HG02884 (cell line): ENCODE measurements at regions not wholly inside any gene's neighbourhood (a gene's known extent, or its start where the extent isn't known, plus 50 kb on each side); places are given as distances from the start of the nearest gene placed in this dataset.

ENCODE experiments used
- ATAC-seq: cut with Tn5 transposase; IDR thresholded peaks from one replicate; pipeline ENCODE4 v1.9.1; 2021; ENCODE audit warnings: mild to moderate bottlenecking, moderate library complexity; ENCODE audit not compliant: unreplicated experiment

DNA sequence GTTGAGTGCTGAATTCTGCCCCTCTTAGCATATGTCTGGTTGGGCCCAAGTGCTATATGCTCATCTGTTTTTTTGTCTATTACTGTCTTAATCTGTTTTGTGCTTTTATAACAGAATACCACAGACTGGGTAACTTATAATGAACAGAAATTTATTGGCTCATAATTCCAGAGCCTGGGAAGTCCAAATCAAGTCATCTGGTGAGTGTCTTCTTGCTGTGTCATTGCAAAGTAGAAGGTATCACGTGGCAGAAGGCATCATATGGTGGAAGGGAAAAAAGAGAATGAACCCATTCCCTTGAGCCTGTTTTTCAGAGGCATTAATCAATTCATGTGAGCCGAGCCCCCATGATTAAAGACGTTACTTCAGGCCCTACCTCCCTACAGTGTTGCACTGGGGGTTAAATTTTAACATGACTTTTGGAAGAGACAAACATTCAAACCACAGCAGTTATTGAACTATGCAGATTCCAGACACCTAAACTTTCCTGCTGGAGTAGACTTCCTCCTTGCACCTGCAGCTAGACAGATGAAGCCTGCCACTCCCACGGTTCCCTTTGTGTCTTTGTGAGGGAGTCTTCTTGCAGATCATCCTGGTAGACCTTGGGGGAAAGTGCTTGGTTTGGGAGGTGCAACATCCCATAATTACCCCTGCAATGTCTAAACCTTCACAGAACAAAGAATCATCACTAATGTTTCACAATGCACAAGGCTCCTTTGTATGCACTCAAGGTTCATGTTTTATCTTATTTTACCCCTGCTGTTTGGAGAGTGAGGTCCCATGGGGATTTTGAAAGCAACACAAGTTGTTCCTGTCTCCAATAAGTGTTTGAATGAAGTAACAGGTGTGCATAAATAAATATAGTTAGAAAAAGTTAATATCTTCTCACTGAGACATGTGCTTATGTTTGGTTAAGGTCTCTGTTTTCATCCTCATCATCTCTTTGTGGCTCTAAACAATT lies 64.7 kb upstream of the XCR1 start:
- no peak for ATAC-seq

DNA sequence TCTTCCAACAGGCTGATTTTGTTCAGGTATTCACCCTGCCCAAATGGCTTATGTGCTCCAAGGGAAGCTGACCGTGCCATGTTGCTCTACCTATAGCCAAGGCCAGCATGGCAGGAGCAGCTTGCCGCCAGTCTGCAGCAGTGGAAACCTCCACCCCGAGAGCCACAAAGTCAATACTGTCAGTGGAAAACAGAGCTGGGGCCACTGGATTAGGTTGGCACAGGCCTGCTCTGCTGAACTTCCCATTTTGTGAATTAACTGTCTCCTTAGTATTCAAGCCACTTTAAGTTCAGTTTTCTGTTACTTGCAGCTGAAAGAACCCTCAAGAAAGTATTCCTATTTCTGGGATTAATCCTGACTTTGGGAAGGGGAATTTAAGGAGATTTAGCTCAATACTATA lies 63.8 kb upstream of the XCR1 start:
- no peak for ATAC-seq

DNA sequence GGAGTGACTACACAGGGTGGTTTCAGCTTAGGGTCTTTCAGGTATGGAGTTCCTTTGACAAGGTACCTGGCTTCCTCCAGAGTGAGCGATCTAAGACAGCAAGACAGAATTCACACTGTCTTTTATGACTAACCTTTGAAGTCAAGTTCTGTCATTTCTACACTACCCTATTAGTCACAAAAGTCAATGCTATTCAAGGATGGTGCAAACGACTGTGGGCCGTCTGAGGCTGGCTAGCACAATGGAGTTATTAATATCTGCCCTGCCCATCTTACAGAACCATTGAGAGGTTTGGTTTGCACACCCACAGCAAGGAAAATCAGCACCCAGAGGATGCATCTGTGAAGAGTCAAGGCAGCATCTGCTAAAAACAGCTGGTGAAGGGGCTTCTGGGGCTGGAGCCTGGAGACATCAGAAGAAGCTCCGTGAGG lies 62.9 kb upstream of the XCR1 start:
- ATAC-seq = no peak

DNA sequence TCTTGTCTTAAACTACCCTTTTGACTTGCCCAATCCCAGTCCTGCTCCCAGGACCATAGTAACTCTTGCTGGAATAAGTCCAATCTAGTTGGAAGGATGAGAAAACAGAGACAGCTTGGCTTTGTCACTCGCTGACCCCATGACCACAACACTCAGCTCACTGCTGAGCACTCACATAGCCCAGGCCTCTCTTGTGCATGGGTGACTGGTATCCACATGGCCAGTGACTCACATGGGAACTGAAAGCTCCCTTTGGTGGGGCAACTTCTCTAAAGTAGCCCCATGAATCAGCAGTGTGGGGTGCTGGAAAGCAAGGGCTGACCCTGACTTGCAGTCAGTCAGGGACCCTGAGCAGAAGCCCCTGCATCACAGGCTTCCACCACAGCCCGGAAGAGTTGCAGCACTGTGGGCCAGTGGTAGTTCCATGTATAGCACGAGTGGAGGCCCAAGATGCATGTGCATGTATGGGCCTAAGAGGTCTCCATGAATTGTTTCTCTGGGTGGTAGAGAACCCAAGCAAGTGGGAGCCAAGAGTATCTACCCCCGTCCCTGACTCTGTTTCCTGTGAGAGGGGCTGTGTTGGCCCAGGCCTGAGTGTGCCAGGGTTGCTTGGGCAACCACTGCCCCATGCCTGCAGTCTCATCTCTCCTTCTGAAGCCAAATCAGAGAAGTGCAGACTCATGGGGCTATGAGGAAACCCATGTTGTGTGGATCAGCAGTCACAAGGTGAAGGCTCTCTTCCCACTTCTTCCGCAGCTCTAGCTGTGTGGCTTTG lies 62.1 kb upstream of the XCR1 start:
- ATAC-seq = peak; percentile 42

DNA sequence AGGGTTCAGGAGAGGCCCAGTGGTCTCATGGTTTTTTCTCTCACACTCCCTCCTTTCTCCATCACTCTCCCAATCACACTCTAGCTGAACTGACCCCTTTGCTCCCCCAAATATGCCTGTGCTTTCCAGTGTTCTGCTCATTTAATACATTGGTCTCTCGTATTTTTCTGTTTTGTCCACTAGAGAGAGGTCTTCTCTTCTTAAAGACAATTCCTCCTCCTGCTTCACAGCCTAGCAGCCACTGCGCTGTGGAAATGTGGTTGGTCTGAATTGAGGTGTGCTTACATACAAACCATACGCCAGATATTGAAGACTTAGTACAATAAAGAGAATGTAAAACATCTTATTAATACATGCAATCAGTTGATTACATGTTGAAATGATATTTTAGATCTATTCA lies 60.6 kb upstream of the XCR1 start:
- no peak for ATAC-seq

DNA sequence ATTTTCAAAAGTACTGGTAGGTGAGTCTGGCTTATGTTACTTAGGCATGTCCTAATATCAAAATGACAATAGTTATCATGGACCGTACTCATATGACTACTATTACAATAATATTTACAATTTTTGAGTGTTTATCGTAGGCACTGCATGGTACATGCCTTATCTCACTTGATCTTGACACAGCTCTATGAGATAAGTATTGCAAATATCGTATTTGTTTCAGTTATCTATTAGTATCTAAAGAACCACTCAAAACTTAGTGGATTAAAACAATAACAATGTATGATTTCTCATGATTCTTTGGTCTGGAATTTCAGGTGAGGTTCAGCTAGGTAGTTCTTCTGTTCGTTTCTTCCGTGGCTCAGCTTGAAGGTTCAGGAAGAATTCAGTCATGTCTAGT lies 59.7 kb upstream of the XCR1 start:
- no peak for ATAC-seq

DNA sequence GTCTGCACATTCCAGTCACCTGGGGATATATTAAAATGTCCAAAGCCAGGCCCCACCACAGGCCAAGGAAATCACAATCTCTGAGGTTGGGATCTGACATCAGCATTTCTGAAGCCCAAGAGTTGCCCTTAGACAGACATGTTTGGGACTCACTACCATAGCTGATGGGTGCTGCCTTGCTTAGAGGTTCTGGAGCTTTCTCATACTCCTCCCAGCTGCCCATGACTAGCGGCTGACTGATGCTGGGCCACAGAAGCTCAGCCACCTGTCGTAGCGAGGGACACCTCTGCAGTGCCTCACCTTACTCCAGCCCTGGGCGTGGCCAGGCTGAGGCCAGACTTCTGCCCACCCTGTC lies 58.8 kb upstream of the XCR1 start:
- ATAC-seq = no peak

DNA sequence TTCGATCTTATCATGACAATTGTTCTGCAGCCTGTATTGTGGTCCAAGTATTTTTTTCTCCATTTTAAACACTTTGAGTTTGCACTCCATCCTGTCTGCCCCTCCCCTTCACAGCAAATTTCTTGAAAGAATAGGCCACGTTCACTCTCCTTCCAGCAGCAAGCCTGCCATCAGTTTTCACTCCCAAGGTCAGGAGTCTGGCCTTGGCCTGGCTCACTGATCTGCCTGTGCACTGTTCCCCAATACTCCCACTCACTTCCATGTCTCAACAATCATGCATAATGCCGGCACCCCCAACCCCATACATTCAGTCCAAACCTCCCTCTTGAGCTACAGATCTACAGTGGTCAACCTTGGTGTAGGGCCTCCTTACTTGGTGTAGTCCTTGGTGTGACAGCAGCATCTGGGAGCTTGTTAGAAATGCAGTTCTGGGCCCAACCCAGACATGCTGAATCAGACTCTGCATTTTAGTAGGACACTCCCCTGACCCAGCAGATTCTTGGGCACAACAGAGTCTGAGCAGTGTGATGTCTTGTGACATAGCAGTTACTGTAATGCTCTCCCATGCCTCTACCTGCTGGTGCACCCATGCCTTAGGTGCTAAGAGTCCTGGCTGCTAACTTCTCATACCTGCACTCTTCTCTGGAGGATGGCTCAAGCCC lies 58.3 kb upstream of the XCR1 start:
- ATAC-seq = no peak

DNA sequence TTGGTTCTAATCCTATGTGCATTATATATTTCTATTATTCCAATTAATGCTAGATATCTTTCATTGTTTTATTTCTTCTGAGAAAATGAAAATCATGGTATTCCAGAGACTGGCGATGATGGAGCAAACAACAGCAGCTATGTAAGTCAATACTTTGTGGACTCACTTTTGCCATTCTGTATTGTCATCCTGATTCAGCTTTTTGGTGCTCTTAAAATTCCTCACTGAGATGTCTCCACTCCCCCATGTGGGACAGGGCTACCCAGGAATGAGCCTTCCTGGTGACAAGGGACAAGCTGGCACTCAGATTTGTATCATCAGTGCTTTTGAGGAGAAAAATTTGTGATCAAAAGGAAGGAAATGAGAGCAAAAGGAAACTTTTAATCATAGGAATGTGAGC lies 56.7 kb upstream of the XCR1 start:
- ATAC-seq = no peak

DNA sequence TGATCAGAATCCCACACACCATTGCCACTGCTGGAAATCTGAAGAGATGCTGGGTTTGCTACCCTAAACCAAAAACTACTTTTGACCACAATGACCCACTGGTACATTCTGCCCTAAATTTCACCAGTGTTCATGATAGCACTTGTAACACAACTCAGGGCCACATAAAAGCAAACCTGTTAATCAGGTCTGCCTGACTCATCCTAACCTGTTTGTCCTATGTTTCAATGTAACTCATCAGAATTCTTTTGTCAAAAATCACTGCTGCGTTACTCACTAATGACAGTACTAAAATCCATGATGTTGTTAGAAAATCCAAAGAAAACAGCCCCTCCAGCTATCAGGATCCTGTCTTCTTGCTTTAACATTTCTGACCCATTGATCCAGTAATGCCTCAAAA lies 55.6 kb upstream of the XCR1 start:
- ATAC-seq = no peak

DNA sequence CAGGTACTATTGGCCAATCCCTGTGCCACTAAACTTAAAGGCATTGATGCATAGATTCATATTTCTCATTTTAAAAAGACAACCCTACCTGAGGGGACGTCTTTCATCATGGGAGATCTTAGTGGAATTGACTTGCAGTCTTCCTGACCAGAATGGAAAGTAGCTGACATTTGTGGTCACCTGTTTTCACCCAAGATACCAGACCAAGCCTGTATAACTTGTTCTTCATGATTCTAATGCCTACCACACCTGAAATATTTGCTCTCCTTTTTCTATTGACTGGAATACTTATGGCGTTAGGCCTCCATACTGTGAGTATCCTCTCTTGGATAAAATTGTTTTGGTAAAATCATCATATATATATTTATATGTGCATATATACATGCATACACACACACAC lies 54.7 kb upstream of the XCR1 start:
- no peak for ATAC-seq

DNA sequence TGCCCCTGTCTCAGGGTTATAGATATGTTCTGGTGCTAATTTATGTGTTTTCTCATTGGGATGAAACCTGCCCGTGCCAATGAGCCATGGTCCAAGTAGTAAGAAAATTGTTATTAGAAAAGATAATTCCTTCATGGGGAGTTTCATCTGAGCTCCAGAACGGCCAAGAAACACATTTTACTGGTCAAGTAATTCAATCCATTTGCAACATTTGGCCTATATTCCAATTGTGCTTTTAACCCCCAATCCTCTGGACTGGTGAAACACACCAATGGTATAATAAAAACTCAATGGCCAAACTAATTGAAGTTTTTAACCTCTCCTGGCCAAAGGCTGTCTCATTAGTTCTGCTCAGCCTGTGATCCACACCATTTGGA lies 53.7 kb upstream of the XCR1 start:
- ATAC-seq = no peak

DNA sequence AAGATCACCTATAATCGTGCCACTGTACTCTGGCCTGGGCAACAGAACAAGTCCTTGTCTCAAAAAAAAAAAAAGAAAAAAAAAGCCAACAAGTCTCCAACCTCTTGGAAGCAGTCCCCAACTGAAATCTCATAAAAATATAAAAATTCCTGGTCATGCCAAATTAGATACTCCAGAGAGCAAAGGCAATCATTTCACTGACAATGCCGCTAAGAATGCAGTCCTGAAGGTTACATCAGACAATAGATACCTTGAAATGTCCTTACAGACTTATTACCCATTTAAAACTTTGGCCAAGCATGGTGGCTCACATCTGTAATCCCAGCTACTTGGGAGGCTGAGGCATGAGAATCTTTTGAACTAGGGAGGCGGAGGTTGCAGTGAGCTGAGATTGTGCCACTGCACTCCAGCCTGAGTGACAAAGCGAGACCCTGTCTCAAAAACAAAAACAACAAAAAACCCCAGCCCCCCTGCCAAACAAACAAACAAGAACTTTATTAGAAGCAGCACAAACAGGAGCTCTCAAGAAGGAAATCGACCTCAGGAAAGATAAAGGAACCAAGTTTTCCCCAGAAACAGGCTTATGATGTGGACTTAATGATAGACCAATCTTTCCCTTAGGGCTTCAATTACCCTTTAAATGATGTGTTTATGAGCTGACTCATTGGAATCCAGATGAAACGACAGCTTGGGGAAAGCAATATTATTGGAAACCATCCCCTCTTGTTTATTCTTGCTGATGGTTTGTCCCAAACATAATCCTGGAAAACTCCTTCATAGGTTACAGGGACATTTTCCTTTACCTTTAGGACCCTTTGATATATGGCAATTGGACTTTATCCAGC lies 53.1 kb upstream of the XCR1 start:
- no peak for ATAC-seq

DNA sequence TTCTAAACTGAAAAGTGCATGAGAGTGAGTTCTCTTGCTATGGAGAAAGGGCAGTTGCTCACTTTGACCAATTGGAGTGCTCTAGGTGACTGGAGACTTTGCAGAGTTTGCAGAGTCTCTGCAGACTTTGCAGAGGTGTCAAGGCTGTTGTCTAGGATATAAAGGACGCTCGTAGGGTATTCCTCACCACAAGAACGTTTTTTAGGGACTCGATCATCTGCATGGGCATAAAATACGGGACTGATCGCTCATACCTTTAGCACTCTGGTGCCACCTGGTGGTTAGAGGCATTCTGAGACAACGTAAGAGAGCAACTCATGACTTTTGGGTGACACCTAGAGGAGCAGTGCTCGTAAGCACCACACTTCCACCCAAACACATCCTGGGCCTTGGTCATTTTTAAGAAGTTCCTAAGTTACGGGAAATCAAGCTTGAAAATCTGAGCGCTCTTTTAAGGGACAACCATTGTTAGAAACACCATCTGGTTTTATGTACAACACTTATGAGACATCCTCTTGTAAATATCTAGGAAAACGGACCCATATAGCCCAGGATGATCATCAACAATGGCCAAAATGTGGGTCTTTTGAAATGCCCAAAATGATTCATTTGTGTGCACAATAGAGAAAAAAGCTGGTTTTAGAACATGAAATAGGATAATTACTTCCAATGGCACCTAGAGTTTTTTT lies 51.6 kb upstream of the XCR1 start:
- no peak for ATAC-seq
